ENCODE measurements at regions not wholly inside any gene's neighbourhood (a gene's known extent, or its start where the extent isn't known, plus 50 kb on each side); places are given as distances from the start of the nearest gene placed in this dataset.

- TF ChIP-seq POLR2AphosphoS5 (IDR thresholded peaks at IDR 0.05): no peak
- TF ChIP-seq POLR2A (IDR thresholded peaks at IDR 0.05): no peak
- no peak for TF ChIP-seq CTCF (IDR thresholded peaks at IDR 0.05)
Observed at GRCh38 chr1:198015309-198015708, 98.1 kb downstream of the LHX9 start.

Data from breast epithelium (tissue), 3 donors.